ENCODE measurements at regions not wholly inside any gene's neighbourhood (a gene's known extent, or its start where the extent isn't known, plus 50 kb on each side); places are given as distances from the start of the nearest gene placed in this dataset.

DNA sequence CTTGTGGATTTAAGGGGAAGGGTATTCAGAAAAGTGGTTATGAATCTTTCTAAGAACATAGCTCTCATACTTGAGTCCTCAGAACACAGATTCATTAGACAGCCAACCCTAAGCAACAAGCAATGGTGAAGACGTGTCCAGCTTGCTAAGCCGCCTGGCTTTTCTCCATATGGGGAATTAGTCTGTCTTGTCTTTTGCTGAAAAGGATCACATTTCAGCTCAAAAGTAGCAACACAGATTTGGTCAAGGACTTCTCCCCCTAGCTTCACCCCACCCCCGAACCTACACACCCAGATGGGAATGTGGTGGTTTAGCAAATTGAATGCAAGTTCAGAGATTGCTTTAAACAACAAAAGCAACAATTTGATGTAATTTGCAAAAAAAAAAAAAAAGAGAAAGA, 103.3 kb upstream of the RASGEF1B start:
- FAIRE-seq (no peak), DNase-seq (ENCODE audit: insufficient read length) (no peak)
- TF ChIP-seq TAF1 (IDR thresholded peaks at IDR 0.05; ENCODE audit: borderline replicate concordance, low read depth, low read length) (no peak), POLR2AphosphoS5 (IDR thresholded peaks at IDR 0.05; ENCODE audit: low read depth, low read length) (no peak), POLR2A (IDR thresholded peaks at IDR 0.05; ENCODE audit: low read depth, low read length) (no peak)

DNA sequence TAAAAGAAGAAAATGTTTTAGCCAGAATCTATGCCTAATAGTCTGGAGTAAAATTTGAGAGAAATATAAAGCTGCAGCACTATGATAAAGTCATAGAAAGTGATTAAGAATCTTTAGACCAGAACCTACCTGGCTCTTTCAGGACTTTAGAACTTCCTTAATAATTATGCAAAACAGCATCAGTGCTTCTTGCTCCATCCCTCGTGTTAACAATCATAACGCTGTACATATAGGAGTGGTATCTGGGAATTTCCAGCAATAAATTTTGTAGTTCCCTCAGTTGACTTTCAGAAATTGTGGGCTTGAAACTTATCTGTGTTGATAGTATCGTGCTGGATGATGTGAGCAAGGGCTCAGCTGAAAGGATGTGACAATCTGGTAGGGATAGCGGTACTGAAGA, 102.1 kb upstream of the RASGEF1B start:
- FAIRE-seq: no peak
- no peak for DNase-seq (ENCODE audit: insufficient read length)
- TF ChIP-seq POLR2AphosphoS5 (IDR thresholded peaks at IDR 0.05; ENCODE audit: low read depth, low read length) (no peak), POLR2A (IDR thresholded peaks at IDR 0.05; ENCODE audit: low read depth, low read length) (no peak), TAF1 (IDR thresholded peaks at IDR 0.05; ENCODE audit: borderline replicate concordance, low read depth, low read length) (no peak)

DNA sequence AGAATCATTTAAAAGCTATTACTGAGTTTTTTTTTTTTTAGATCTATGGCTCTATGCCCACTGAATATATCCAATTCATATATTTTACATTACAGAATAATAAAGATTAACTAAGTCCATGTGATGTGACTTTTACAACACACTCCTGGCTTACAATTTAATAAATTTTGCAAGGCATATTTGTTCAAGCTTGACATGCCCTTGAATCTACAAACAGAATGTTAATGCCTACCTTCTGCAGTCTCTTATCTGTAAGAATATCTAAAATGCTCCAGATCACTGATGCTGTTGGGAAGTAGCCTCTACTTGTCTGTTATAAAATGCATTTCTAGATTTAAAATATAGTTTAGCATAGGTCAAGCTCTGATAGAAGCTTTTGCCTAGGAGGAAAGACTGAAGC, 100.7 kb upstream of the RASGEF1B start:
- TF ChIP-seq TAF1 (IDR thresholded peaks at IDR 0.05; ENCODE audit: borderline replicate concordance, low read depth, low read length): no peak
- no peak for TF ChIP-seq POLR2A (IDR thresholded peaks at IDR 0.05; ENCODE audit: low read depth, low read length)
- no peak for TF ChIP-seq POLR2AphosphoS5 (IDR thresholded peaks at IDR 0.05; ENCODE audit: low read depth, low read length)
- DNase-seq (ENCODE audit: insufficient read length): no peak
- no peak for FAIRE-seq

DNA sequence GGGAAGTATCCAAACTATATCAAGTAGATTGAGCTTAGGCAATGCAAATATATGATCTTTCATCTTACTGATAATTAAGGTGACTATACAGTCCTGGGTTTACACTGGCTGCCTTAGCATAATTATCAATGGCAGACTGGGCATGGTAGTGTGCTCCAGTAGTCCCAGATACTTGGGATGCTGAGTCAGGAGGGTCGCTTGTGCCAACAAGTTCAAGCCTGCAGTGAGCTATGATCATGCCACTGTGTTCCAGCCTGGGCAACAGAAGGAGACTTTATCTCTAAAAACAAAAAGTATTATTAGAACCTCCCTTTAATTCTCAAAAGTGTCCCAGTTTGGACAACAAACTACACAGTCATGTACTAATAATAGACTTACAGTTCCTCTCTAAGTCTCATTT, 99.4 kb upstream of the RASGEF1B start:
- no peak for FAIRE-seq
- TF ChIP-seq TAF1 (IDR thresholded peaks at IDR 0.05; ENCODE audit: borderline replicate concordance, low read depth, low read length): no peak
- TF ChIP-seq POLR2A (IDR thresholded peaks at IDR 0.05; ENCODE audit: low read depth, low read length): no peak
- TF ChIP-seq POLR2AphosphoS5 (IDR thresholded peaks at IDR 0.05; ENCODE audit: low read depth, low read length): no peak

DNA sequence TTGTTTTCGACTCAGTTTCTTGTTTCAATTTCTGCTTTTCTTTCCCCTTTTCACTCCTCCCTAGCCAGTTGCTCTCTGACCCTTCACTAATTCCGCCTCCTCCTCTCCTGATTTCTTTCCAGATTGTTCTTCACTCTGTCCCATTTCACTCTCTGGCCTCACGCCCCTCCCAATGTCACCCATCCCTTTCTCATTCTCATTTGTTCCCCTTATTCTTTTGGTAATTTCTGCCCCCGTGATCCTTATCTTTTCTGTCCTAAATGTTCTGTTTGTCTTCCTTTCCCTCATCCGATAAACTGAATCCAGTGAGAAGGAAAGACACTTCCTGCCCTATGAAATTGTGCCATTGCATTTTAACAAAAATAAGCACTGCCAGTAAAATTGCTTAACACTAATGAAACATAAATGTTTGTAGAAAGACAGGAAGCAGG, 94.5 kb upstream of the RASGEF1B start:
- FAIRE-seq (no peak), DNase-seq (ENCODE audit: insufficient read length) (no peak)
- TF ChIP-seq POLR2AphosphoS5 (IDR thresholded peaks at IDR 0.05; ENCODE audit: low read depth, low read length) (no peak), POLR2A (IDR thresholded peaks at IDR 0.05; ENCODE audit: low read depth, low read length) (no peak), TAF1 (IDR thresholded peaks at IDR 0.05; ENCODE audit: borderline replicate concordance, low read depth, low read length) (no peak)

More for the DNA sequence above, 99.4 kb upstream of the RASGEF1B start:
- DNase-seq (ENCODE audit: insufficient read length): no peak

DNA sequence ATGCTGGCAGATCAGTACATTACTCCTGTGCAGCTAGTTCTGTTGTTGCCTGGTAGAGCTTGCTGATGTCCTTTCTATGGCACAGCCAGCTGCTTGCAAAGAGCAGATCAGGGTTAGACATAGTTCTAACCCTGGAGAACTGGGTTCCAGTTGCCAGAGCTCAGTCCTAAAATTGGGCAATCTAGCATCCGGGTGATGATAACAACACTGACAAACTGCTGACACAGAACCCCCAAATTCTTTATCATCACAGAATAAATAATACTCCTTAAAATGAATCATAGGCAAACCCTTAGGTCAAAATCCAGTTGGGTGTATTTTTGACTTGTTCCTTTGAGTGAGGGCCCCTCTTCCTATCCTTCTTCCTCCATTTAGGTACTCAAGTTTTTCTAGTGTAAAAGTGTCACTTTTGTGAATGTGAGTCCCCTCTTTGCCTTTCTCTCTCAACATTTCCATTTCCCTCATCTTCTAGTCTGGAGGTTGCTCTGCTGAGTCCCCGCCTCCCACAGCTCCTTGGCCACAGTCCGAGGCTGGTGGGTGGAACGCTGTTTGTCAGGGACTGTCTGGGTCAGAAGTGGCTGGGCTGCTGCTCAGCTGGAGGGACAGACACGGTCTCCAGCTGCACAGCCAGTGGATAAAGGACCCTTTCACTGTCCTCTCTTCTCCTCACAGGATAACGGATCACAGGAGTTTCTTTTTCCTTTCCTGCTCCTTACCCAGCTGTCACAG, 93.6 kb upstream of the RASGEF1B start:
- peak; percentile 14 for FAIRE-seq
- no peak for DNase-seq (ENCODE audit: insufficient read length)
- TF ChIP-seq TAF1 (IDR thresholded peaks at IDR 0.05; ENCODE audit: borderline replicate concordance, low read depth, low read length) (no peak), POLR2A (IDR thresholded peaks at IDR 0.05; ENCODE audit: low read depth, low read length) (no peak), POLR2AphosphoS5 (IDR thresholded peaks at IDR 0.05; ENCODE audit: low read depth, low read length) (no peak)

DNA sequence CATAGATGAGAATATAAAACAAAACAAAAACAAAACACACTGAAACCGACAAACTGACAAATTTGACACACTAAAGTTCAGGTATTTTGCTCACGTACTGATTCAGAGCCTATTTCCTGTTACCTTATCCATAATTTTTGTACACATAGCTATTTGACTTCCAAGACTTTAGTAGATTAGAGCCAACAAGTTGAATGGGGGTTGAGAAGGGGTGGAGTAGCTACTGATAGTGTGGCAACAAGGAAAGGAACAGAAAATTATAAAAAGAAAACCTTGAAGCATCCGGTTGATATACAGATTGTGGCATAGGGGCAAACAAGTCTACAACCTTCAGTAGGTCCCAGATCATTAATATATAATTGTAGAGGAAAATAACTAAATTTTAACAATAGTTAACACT, 92.3 kb upstream of the RASGEF1B start:
- DNase-seq (ENCODE audit: insufficient read length) (no peak), FAIRE-seq (no peak)
- TF ChIP-seq TAF1 (IDR thresholded peaks at IDR 0.05; ENCODE audit: borderline replicate concordance, low read depth, low read length): no peak

DNA sequence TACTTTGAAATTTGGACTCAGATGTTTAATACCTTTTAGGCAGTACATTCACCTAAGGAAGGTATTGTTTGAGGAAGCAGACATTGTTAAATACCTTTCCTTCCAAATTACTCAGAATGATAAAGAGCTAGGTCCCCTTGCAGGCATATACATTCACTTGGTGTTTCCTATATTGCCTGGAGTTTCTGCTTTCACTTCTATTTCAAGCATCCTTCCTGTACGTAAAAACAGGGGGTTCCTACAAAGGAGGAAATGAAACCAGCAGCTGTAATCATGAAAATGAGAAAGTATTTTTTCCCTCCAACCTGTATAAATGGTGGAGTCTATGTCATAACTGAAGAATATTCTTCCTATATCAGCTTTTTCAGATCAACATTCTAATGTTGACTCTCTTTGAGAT, 90.4 kb upstream of the RASGEF1B start:
- DNase-seq (ENCODE audit: insufficient read length) (peak; percentile 17), FAIRE-seq (peak; percentile 86)
- TF ChIP-seq POLR2A (IDR thresholded peaks at IDR 0.05; ENCODE audit: low read depth, low read length): no peak
- TF ChIP-seq TAF1 (IDR thresholded peaks at IDR 0.05; ENCODE audit: borderline replicate concordance, low read depth, low read length): no peak
- no peak for TF ChIP-seq POLR2AphosphoS5 (IDR thresholded peaks at IDR 0.05; ENCODE audit: low read depth, low read length)

DNA sequence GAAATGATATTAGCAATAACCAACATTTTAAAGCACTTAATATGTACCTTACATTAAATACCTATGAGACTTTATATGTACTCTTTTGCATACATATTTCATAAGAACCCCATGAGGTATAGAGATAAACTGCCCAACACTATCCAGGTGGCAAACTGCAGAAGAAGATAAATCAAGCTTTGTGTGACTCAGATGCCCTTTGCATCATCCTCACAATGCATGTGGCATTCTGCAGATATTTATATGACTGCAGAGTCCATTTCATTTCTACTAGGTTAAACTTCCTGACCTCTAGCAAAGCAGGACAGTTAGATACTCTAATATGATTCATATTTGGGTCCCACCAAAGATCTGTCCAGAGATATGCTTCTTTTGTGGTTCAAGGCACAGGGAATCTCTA, 85.6 kb upstream of the RASGEF1B start:
- FAIRE-seq (no peak), DNase-seq (ENCODE audit: insufficient read length) (no peak)
- no peak for TF ChIP-seq POLR2AphosphoS5 (IDR thresholded peaks at IDR 0.05; ENCODE audit: low read depth, low read length)
- no peak for TF ChIP-seq TAF1 (IDR thresholded peaks at IDR 0.05; ENCODE audit: borderline replicate concordance, low read depth, low read length)
- no peak for TF ChIP-seq POLR2A (IDR thresholded peaks at IDR 0.05; ENCODE audit: low read depth, low read length)

DNA sequence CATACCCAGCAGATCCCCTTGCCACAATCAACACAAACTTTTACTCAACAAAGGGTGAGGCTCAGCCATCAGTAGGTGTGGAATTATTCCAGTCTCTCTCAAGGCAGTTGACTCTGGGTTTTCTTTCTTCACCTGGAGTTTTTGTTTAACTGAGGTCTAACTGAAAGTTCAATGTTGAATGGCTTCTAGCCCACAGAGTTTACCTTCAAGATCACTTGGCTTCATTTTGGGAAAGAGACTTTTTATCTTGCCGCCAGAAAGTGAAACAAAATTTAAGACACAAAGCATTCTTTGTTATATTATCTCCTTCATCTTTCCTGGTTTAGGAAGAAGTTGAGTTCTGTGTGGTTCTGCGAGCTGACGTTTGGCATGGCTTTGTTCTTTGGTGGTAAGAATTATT, 83.8 kb upstream of the RASGEF1B start:
- FAIRE-seq (no peak), DNase-seq (ENCODE audit: insufficient read length) (no peak)
- TF ChIP-seq POLR2AphosphoS5 (IDR thresholded peaks at IDR 0.05; ENCODE audit: low read depth, low read length) (no peak), TAF1 (IDR thresholded peaks at IDR 0.05; ENCODE audit: borderline replicate concordance, low read depth, low read length) (no peak), POLR2A (IDR thresholded peaks at IDR 0.05; ENCODE audit: low read depth, low read length) (no peak)

DNA sequence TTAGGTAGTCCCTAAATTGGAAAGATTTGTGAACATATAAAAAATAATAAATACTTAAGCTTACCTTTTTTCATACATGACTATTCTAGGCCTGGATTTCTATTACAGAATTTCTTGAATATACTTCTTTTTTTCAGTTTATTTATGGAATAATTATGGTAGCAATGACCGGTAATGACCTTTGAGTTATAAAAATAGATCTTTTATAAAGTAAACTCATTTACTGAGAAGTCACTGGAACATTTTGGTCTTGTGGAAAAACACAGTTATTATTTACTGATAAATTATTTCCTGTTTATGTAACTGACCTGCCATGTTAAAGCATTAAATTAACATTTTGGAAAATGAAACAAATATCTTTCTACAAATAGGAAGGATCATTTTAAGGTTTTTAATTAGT, 80.4 kb upstream of the RASGEF1B start:
- FAIRE-seq (no peak), DNase-seq (ENCODE audit: insufficient read length) (no peak)
- no peak for TF ChIP-seq TAF1 (IDR thresholded peaks at IDR 0.05; ENCODE audit: borderline replicate concordance, low read depth, low read length)
- TF ChIP-seq POLR2A (IDR thresholded peaks at IDR 0.05; ENCODE audit: low read depth, low read length): no peak
- TF ChIP-seq POLR2AphosphoS5 (IDR thresholded peaks at IDR 0.05; ENCODE audit: low read depth, low read length): no peak

DNA sequence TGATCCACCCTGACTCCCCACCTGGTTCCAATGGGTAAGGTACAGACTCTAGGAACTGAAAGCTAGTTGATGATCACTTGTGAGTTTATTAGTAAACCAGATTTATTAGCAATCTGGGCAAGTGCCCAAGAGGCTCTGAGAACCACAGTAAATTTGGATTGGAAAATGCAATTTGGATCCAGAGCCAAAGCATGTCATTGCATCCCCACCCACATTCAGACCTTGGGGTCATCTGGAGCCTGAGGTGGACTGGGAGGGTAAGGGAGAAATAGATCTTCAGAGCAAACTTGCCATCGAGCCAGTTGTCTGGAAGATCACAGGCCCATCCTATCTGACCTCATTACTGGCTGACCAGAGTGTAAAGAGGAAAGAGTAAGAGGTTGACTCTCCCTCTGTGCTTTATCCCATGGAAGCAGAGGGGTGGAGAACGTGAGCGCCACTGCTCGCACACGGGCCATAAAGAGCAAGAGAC, 78.7 kb upstream of the RASGEF1B start:
- no peak for DNase-seq (ENCODE audit: insufficient read length)
- FAIRE-seq: no peak
- no peak for TF ChIP-seq TAF1 (IDR thresholded peaks at IDR 0.05; ENCODE audit: borderline replicate concordance, low read depth, low read length)
- no peak for TF ChIP-seq POLR2AphosphoS5 (IDR thresholded peaks at IDR 0.05; ENCODE audit: low read depth, low read length)
- no peak for TF ChIP-seq POLR2A (IDR thresholded peaks at IDR 0.05; ENCODE audit: low read depth, low read length)
